Neural crest cell (in vitro differentiated cells): ENCODE measurements at regions not wholly inside any gene's neighbourhood (a gene's known extent, or its start where the extent isn't known, plus 50 kb on each side); places are given as distances from the start of the nearest gene placed in this dataset.

ENCODE experiments used
- DNase-seq: peaks from one replicate; pipeline ENCODE4 v3.0.0; 2021; ENCODE audit warnings: low read depth, mixed read lengths, low spot score
- H3K27ac Mint-ChIP-seq: one replicate; pipeline ENCODE4 v1.8.0; 2021; ENCODE audit warnings: mild to moderate bottlenecking, mixed read lengths; ENCODE audit not compliant: unreplicated experiment
- H3K27me3 Mint-ChIP-seq: 2 replicates; pipeline ENCODE4 v1.8.0; 2021; ENCODE audit warnings: low read depth, mild to moderate bottlenecking, mixed read lengths
- H3K36me3 Mint-ChIP-seq: 2 replicates; pipeline ENCODE4 v1.8.0; 2021; ENCODE audit warnings: low read depth, mild to moderate bottlenecking, mixed read lengths
- H3K4me1 Mint-ChIP-seq: 2 replicates; pipeline ENCODE4 v1.8.0; 2021; ENCODE audit warnings: mixed read lengths
- H3K4me3 Mint-ChIP-seq: one replicate; pipeline ENCODE4 v1.8.0; 2021; ENCODE audit warnings: mild to moderate bottlenecking, mixed read lengths
- H3K9me3 Mint-ChIP-seq: 2 replicates; pipeline ENCODE4 v1.8.0; 2021; ENCODE audit warnings: mixed read lengths
- TF ChIP-seq, protein P1 (sequence below): fragments of 200-600 bp; sonication (generic); conservative IDR thresholded peaks from 2 replicates; pipeline ENCODE4 v1.5.0; 2021; ENCODE audit warnings: antibody characterized with exemption, mild to moderate bottlenecking

DNA sequence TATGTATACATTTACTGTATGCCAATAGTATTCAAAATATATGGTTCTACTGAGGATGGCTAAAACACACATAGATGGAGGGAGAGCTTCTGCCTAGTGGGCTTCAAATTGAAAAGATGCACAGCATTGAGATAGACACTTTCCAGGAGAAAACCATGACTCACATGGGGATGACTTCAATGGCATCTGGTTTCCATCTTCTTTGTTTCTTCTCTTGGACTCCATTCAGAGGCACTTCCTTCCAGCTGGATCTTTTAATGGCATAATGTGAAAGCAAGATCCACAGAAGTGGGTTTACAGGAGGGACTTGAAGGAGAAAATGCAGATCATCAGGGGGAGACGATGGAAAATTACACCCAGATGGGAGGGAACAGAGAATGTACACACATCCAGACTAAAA, 84.9 kb downstream of the ZNF365 start:
- no peaks in the 10 kb centered on the region for H3K27me3 Mint-ChIP-seq
- peak overlapping the region; percentile 29 for H3K27ac Mint-ChIP-seq
- DNase-seq, result no peak
- TF ChIP-seq, protein P1, sequence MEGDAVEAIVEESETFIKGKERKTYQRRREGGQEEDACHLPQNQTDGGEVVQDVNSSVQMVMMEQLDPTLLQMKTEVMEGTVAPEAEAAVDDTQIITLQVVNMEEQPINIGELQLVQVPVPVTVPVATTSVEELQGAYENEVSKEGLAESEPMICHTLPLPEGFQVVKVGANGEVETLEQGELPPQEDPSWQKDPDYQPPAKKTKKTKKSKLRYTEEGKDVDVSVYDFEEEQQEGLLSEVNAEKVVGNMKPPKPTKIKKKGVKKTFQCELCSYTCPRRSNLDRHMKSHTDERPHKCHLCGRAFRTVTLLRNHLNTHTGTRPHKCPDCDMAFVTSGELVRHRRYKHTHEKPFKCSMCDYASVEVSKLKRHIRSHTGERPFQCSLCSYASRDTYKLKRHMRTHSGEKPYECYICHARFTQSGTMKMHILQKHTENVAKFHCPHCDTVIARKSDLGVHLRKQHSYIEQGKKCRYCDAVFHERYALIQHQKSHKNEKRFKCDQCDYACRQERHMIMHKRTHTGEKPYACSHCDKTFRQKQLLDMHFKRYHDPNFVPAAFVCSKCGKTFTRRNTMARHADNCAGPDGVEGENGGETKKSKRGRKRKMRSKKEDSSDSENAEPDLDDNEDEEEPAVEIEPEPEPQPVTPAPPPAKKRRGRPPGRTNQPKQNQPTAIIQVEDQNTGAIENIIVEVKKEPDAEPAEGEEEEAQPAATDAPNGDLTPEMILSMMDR, result no peak
- H3K36me3 Mint-ChIP-seq, result no peaks in the 10 kb centered on the region
- H3K4me1 Mint-ChIP-seq, result no peaks in the 10 kb centered on the region
- H3K4me3 Mint-ChIP-seq, result no peak overlapping the region
- H3K9me3 Mint-ChIP-seq, result no peaks in the 10 kb centered on the region

GRCh38 chr10:62459500-62459899, 85.3 kb downstream of the ZNF365 start:
- no peaks in the 10 kb centered on the region for H3K9me3 Mint-ChIP-seq
- H3K27ac Mint-ChIP-seq, result no peak overlapping the region

DNA sequence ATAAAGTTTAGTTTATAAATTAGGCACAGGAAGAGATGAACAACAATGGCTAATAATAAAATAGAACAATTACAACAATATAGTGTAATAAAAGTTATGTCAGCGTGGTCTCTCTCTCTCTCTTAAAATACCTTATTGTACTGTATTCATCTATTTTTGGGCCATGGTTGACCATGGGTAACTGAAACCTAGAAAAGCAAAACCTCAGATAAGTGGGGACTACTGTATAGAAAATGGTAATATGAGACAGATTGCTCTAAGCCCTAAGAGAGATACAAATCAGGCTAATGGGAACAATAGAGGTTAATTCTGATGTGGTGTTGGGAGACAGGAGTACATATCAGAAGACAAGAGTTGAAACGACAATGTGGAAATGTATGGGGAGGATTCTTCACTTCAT, 86.2 kb downstream of the ZNF365 start:
- Mint-ChIP-seq H3K36me3 (no peaks in the 10 kb centered on the region), H3K27me3 (no peaks in the 10 kb centered on the region), H3K4me3 (no peak overlapping the region), H3K4me1 (no peaks in the 10 kb centered on the region), H3K9me3 (no peaks in the 10 kb centered on the region), H3K27ac (no peak overlapping the region)
- TF ChIP-seq, protein P1, result no peak
- DNase-seq, result no peak

More at GRCh38 chr10:62459500-62459899, 85.3 kb downstream of the ZNF365 start:
- Mint-ChIP-seq H3K27me3 (no peaks in the 10 kb centered on the region), H3K36me3 (no peaks in the 10 kb centered on the region), H3K4me1 (no peaks in the 10 kb centered on the region), H3K4me3 (no peak overlapping the region)
- TF ChIP-seq, protein P1, result no peak
- DNase-seq, result no peak

- no peak for DNase-seq
- H3K36me3 Mint-ChIP-seq, result no peaks in the 10 kb centered on the region
- TF ChIP-seq, protein P1, result no peak
- H3K4me1 Mint-ChIP-seq, result no peaks in the 10 kb centered on the region
- H3K9me3 Mint-ChIP-seq, result no peaks in the 10 kb centered on the region
- H3K27ac Mint-ChIP-seq, result no peak overlapping the region
- H3K4me3 Mint-ChIP-seq, result no peak overlapping the region
- H3K27me3 Mint-ChIP-seq, result no peaks in the 10 kb centered on the region
Measured at GRCh38 chr10:62461120-62461519, 87.0 kb downstream of the ZNF365 start.

GRCh38 chr10:62462461-62462860, 88.3 kb downstream of the ZNF365 start:
- no peak for DNase-seq
- H3K27me3 Mint-ChIP-seq, result no peaks in the 10 kb centered on the region
- no peak overlapping the region for H3K4me3 Mint-ChIP-seq
- H3K36me3 Mint-ChIP-seq, result no peaks in the 10 kb centered on the region
- H3K4me1 Mint-ChIP-seq, result no peaks in the 10 kb centered on the region
- TF ChIP-seq, protein P1, result no peak
- no peak overlapping the region for H3K27ac Mint-ChIP-seq
- H3K9me3 Mint-ChIP-seq, result no peaks in the 10 kb centered on the region

DNA sequence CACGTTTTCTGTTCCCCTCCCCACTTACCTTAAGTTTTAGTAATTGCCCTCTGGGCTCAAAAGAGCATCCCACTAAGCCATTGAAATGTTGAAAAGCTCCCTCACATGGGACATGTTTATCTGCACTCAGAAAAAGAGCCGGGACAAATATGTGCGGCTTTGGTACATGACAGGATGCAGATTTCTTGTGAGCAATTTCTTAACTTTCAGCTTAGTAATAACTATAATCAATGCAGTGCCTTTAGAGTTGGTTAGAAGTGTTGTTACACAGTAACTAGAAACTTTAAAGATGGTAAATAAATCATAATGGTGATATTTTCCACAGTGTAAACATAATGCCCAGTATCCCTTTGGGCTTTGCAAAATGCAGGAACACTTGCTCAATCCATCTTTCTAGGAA, 89.2 kb downstream of the ZNF365 start:
- TF ChIP-seq, protein P1, result no peak
- Mint-ChIP-seq H3K9me3 (no peaks in the 10 kb centered on the region), H3K27me3 (no peaks in the 10 kb centered on the region), H3K4me1 (no peaks in the 10 kb centered on the region), H3K27ac (no peak overlapping the region), H3K36me3 (no peaks in the 10 kb centered on the region), H3K4me3 (no peak overlapping the region)
- DNase-seq, result no peak
